ENCODE measurements at regions not wholly inside any gene's neighbourhood (a gene's known extent, or its start where the extent isn't known, plus 50 kb on each side); places are given as distances from the start of the nearest gene placed in this dataset.

GRCh38 chr2:217047209-217047608, 187.3 kb upstream of the TNP1 start:
- TF ChIP-seq CTCF (IDR thresholded peaks at IDR 0.05) (no peak), POLR2A (IDR thresholded peaks at IDR 0.05) (no peak)

Measured in body of pancreas (tissue), 4 donors.